Fibroblast of the conjunctiva (primary cell): ENCODE measurements at regions not wholly inside any gene's neighbourhood (a gene's known extent, or its start where the extent isn't known, plus 50 kb on each side); places are given as distances from the start of the nearest gene placed in this dataset.
"Not testable (repeated sequence)": the region's sequence is repeated elsewhere in the genome, so short reads cannot be mapped to it uniquely, and the experiment has no call there.

Experiments
- DNase-seq: peaks from one replicate; pipeline ENCODE4 v3.0.0-alpha.2; 2010; ENCODE audit warnings: low read depth

DNA sequence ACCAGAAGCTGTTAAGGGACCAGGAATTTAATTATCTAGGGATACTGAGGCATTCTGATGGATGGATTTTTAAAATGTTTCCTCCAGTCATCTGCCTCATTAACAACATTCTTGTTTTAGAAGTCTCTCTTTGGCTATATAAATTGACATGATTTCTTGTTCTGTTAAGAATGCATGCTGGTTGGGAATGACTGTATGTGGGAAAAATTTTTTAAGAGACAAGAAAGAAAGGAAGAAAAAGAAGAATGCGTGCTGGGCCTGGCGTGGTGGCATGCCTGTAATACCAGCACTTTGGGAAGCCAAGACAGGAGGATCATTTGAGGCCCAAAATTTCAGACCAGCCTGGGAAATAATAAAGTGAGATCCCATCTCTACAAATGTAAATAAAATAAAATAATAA, 203.6 kb downstream of the GJA1 start:
- DNase-seq = no peak

DNA sequence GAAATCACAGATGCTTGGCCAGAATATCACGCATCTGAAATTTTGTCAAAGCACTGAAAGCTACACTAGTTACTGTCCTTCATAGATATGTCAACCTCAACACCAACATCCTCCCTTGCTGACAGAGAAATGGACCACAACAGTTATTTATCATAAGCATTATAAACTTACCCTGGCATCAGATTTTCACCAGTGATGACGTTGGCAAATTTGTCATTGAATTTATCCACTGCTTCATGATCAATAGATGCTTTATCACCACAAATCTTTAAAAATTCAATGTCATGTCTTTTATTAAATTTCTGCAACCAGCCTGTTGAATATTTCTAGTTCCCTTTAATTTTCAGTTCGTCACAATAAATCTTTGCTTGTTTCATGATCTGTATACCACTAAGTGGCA, 205.7 kb downstream of the GJA1 start:
- no peak for DNase-seq

GRCh38 chr6:121645100-121645745, 209.8 kb downstream of the GJA1 start:
- no peak for DNase-seq

- DNase-seq = no peak
Measured at GRCh38 chr6:121647905-121648304, 212.5 kb downstream of the GJA1 start.

GRCh38 chr6:121649951-121650350, 214.5 kb downstream of the GJA1 start:
- DNase-seq = no peak

DNA sequence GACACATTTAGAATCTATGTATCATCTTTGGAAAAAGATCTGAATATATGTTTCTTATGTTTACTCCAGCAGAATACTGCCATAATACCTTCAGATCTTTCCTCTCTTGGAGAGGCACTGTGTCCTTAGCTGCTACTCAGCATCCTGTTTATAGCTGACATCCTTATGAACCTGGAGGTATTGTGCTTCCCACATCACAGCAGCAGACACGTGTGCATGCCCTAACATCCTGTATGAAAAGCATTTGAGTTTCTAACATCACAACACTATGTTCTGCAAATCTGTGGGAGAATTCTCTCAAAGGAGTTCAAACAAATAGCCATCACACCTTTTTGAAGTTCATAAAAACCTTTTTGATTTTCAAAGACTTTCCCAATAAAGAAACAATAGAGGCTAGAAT, 216.0 kb downstream of the GJA1 start:
- no peak for DNase-seq

GRCh38 chr6:121652223-121652622, 216.8 kb downstream of the GJA1 start:
- no peak for DNase-seq

DNA sequence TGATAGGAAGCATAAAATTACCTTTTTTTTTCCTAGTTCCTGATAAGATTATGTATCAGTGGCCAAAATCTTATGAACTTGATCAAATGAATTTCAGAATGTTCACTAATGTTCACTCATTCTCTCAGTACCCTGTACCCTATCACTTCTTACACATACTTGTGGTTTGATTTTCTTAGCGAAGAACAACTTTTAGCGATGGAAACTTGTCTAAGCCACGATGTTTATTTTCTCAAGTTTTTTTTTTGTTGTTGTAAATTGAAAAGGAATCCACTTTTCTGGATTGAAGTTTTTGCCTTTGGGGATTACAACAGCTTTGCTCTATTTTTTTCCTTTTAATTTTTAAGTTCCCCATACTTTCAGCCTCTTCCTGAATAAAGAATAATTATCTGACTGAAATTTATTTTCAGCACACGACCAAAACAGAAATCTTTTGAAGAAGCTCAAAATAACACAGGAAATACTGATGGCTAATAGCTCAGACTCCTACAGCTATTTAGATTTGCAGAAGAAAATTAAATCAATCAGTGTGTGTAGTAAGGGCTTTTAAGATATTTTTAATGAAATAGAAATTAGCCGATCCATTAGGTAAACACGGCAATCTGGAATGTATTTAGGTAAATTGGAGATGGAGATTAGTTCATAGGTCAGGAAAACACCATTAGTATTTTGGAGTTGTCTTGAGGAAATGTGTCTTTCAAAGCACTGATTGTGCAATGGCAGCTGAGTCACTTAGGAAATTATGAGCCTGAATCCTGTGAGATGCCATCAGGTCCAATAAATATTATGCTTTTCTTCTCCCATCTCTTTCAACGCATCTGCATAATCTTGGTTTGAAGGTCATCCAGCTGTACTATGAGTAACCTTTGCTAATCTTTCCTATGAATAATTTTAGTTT, 217.5 kb downstream of the GJA1 start:
- DNase-seq = peak; percentile 85

DNA sequence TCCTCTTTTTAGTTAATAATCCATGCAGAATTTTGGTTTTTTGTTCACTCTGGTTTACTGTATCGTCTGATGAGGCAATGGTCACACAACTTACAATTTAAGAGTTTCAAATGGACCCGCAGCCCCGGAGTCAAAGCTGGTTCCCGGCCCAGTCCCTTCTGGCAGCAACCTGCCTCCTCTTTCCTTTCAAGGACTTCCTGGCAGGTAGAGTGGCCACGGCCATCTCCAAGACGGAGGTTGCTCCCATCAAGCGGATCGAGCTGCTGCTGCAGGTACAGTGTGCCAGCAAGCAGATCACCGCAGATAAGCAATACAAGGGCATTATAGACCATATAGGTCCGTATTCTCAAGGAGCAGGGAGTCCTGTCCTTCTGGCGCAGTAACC, 218.2 kb downstream of the GJA1 start:
- no peak for DNase-seq

DNA sequence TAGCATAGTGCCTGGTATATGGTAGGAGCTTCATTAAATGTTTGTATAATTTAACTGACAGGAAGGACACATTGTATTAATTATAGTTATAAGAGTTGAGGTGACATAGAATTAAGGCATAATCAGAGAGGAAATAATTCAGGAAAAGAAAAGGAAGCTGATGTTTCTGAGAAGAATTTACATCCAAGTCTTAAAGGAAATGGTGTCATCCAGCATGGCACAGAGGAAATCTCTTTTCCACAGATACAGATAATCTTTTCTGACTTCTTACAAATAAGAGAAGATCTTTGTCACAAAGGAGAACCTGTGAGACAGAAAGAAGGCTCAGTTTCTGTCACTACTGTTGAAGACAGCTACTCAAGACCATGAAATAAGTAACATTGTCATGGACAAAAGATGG, 222.5 kb downstream of the GJA1 start:
- no peak for DNase-seq

DNA sequence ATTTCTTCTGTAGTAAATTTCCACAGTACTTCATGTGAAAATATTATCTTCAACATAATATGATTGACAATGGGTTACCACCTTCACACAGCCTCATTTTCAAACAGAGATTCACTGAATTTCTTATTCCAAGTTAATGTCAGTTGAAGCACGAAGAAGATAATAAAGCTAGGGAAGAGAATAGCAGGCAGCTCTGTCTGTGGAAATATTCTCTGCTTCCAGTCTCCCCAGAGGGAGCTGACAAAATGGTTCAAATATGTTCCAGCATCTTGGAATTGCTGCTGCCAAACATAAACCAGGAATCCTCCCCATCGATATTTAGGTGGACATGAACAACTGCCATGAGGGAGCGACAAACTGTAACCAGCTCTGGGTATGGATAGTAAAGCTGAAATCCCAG, 224.8 kb downstream of the GJA1 start:
- DNase-seq = no peak

GRCh38 chr6:121663292-121663810, 227.9 kb downstream of the GJA1 start:
- DNase-seq = no peak

- DNase-seq = no peak
Measured at GRCh38 chr6:121664158-121664557, 228.7 kb downstream of the GJA1 start.

- peak; percentile 65 for DNase-seq
Measured at GRCh38 chr6:121666814-121667213, 231.4 kb downstream of the GJA1 start.

DNA sequence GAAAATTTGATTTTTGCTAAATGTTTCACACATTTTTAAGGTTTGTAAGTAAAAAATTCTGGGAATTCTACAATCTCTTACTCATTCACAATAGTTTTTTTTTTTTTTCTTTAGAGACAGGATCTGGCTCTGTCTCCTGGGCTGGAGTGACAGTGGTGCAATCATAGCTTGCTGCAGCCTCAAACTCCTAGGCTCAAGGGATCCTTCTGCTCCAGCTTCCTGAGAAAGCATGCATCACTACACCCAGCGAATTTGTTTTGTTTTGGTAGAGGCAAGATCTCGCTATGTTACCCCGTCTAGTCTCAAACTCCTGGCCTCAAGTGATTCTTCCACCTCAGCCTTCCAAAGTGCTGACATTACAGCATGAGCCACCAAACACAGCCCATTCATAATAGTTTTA, 232.8 kb downstream of the GJA1 start:
- DNase-seq = no peak

DNA sequence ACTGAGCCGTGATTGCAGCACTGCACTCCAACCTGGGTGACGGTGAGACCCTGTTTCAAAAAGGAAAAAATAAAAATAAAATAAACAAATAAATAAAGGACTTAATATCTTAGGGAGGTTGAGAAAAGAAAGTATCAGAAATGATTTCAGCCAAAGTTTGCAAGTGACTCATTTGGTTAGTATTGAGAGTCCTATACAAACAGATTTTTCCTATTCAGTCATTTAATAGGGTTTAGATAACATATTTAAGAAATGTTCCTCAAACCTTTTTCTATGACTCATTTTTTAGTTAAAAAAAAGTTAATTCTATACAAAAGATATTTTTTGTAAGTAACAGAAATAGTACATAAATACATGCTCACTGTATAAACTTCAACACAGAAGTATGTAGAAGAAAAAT, 235.1 kb downstream of the GJA1 start:
- no peak for DNase-seq

DNA sequence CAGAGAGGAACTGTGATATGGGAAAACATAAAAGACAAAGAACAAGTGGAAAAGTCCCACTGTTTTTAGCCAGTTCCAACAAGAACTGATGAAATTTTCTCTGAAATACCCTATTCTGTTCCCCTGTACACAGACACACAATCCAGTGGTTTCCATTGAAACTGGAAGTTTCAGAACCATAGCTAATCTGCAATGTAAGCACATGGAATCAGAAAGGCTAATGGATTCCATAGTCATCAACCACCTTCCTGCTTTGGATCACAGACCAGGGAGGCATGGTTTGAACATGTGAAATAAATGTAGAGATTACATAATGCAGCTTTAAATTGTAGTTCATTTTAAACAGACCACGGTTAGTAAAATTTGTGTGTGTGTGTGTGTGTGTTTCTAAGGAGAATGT, 242.1 kb downstream of the GJA1 start:
- DNase-seq = no peak

DNA sequence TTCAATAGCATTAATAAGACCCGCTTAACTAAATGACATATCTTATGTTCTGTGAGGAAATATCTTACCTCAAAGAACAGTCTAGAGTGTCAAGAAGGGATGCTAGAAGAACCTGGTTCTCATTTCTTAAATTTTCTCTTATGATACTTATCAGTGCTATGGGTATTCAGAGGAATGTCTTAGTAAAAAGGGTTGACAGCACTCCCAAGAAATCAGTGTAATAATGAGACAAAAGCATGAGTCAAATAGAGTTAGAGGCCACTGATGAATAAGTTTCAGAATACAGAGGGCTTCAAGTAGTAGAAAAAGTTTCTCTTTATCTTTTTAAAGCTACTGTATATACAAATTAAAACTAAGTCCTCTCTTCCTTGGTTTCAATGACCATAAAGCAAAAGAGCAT, 242.8 kb downstream of the GJA1 start:
- no peak for DNase-seq

DNA sequence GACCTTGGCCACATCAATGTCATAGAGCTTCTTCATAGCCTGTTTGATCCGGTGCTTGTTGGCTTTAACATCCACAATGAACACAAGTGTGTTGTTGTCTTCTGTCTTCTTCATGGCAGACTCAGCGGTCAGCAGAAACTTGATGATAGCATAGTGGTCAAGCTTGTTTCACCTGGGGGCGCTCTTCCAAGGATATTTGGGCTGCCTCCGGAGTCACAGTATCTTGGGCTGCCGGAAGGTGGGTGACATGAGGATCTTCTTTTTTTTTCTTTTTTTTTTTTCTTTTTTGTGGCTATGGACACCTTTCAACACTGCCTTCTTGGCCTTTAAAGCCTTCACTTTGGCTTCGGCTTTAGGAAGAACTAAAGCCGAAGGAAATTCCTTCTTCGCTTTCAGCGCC, 244.6 kb downstream of the GJA1 start:
- no peak for DNase-seq

DNA sequence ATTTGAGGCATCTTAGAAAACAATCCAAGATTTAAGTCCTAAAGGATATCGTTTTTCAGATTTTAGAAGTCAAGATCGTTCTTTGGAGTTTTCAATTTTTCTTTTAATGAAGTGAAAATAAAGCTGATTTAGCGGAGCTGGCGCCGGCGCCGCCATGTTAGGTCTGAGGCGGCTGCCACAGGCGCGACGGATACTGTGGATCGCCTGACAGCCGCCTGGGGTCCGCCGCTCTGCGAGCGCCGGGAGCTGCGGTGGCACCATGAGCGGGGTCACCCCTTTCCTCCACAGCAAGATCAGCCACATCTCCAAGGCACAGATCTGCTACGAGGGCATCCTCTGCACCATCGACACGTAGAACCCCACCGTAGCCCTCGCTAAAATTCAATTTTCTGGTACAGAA, 247.2 kb downstream of the GJA1 start:
- DNase-seq = no peak

DNA sequence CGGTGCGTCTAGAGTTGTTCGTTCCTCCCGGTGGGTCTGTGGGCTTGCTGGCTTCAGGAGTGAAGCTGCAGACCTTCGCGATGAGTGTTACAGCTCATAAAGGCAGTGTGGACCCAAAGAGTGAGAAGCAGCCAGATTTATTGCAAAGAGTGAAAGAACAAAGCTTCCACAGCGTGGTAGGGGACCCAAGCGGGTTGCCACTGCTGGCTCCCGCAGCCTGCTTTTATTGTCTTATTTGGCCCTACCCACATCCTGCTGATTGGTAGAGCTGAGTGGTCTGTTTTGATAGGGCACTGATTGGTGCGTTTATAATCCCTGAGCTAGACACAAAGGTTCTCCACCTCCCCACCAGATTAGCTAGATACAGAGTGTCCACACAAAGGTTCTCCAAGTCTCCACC, 250.4 kb downstream of the GJA1 start:
- not testable (repeated sequence) for DNase-seq

- no peak for DNase-seq
Measured at GRCh38 chr6:121686611-121687023, 251.2 kb downstream of the GJA1 start.

GRCh38 chr6:121688974-121689373, 253.5 kb downstream of the GJA1 start:
- no peak for DNase-seq
